ENCODE measurements at regions not wholly inside any gene's neighbourhood (a gene's known extent, or its start where the extent isn't known, plus 50 kb on each side); places are given as distances from the start of the nearest gene placed in this dataset.

GRCh38 chr17:13074026-13074425 lies 56.2 kb upstream of the ELAC2 start (continued):
- TF ChIP-seq ZNF462 (CRISPR knock-in tag; IDR thresholded peaks at IDR 0.05) (no peak), POLR2AphosphoS5 (IDR thresholded peaks at IDR 0.05; ENCODE audit: low read depth) (no peak), JUNB (IDR thresholded peaks at IDR 0.05; ENCODE audit: unreplicated experiment) (no peak), EZH2 (IDR thresholded peaks at IDR 0.05; ENCODE audit: low read depth, unreplicated experiment) (no peak), ZNF331 (CRISPR knock-in tag; IDR thresholded peaks at IDR 0.05; ENCODE audit: low read depth) (no peak)

GRCh38 chr17:13073018-13073417 lies 55.2 kb upstream of the ELAC2 start:
- peaks cover 9% of the 10 kb centered on the region for H3K36me3 Mint-ChIP-seq (ENCODE audit: low read depth)
- no peak overlapping the region for H3K4me3 Mint-ChIP-seq
- no peaks in the 10 kb centered on the region for H3F3A ChIP-seq (replicated peaks; ENCODE audit: low read depth)
- H2AFZ ChIP-seq: no peak overlapping the region
- no peak overlapping the region for H3K27ac ChIP-seq (ENCODE audit: low read depth)
- no peaks in the 10 kb centered on the region for H4K20me1 ChIP-seq (replicated peaks; ENCODE audit: insufficient read depth)
- no peak overlapping the region for H3K4me3 ChIP-seq
- peaks cover 10% of the 10 kb centered on the region for H3K9me3 Mint-ChIP-seq
- no peak overlapping the region for H3K4me2 ChIP-seq
- H3K4me1 Mint-ChIP-seq: no peaks in the 10 kb centered on the region
- no peaks in the 10 kb centered on the region for H3K27me3 Mint-ChIP-seq (ENCODE audit: insufficient read depth, low read depth, poor library complexity)
- H3K36me3 ChIP-seq (ENCODE audit: insufficient read depth): no peaks in the 10 kb centered on the region
- H3K9me2 ChIP-seq (ENCODE audit: insufficient read depth): peaks cover 3% of the 10 kb centered on the region; the same call in 1 of the 2 replicates
- no peak overlapping the region for H3K27ac Mint-ChIP-seq
- DNase-seq (ENCODE audit: low spot score) (no peak), ATAC-seq (no peak)
- H3K79me2 ChIP-seq (replicated peaks; ENCODE audit: insufficient read depth): no peaks in the 10 kb centered on the region
- no peaks in the 10 kb centered on the region for H3K4me1 ChIP-seq (ENCODE audit: insufficient read depth)
- no peaks in the 10 kb centered on the region for H3K27me3 ChIP-seq (ENCODE audit: insufficient read depth)
- TF ChIP-seq REST (IDR thresholded peaks at IDR 0.05; ENCODE audit: unreplicated experiment) (no peak), CTCF (conservative IDR thresholded peaks at IDR 0.05; ENCODE audit: low read depth in 2 of 2) (no peak), ZNF114 (CRISPR knock-in tag; IDR thresholded peaks at IDR 0.05) (no peak), EZH2 (IDR thresholded peaks at IDR 0.05; ENCODE audit: low read depth, unreplicated experiment) (no peak), STAT1 (IDR thresholded peaks at IDR 0.05; ENCODE audit: unreplicated experiment) (no peak), JUNB (IDR thresholded peaks at IDR 0.05; ENCODE audit: unreplicated experiment) (no peak), ETS1 (IDR thresholded peaks at IDR 0.05) (no peak)
